Adrenal gland (tissue), 9 donors: ENCODE measurements at regions not wholly inside any gene's neighbourhood (a gene's known extent, or its start where the extent isn't known, plus 50 kb on each side); places are given as distances from the start of the nearest gene placed in this dataset.

Experiments used
- DNase-seq, 7 donors: peaks; one replicate each; pipeline ENCODE4 v3.0.0-alpha.2; 2019 to 2020
- H3K27ac ChIP-seq, 5 donors: fragments of 200-600 bp; sonication (generic) in 4 of 5; 1 replicate in 3 of 5; 2 replicates in 2 of 5; pipeline versions ENCODE4 v1.5.1 to v1.8.0; 2016 to 2020; ENCODE audit warnings: mild to moderate bottlenecking in 1 of 5
- H3K27me3 ChIP-seq: fragments of 200-600 bp; 2 replicates; pipeline ENCODE4 v1.8.0; 2021
- H3K36me3 ChIP-seq, 2 donors: fragments of 200-600 bp; replicated peaks in 1 of 2; 1 replicate in 1 of 2; 2 replicates in 1 of 2; pipeline versions ENCODE4 v1.5.1 to v1.8.0; 2018 to 2022
- H3K4me1 ChIP-seq, 2 donors: fragments of 200-600 bp; replicated peaks in 1 of 2; 1 replicate in 1 of 2; 2 replicates in 1 of 2; pipeline versions ENCODE4 v1.5.1 to v1.8.0; 2018 to 2021
- H3K4me3 ChIP-seq, 4 donors: fragments of 200-600 bp; sonication (generic) in 3 of 4; one replicate each; pipeline ENCODE4 v1.5.1; 2016 to 2018
- H3K9me3 ChIP-seq, 3 donors: fragments of 200-600 bp; sonication (generic) in 1 of 3; replicated peaks in 1 of 3; 1 replicate in 2 of 3; 2 replicates in 1 of 3; pipeline versions ENCODE4 v1.5.1 to v1.8.0; 2016 to 2021
- CTCF ChIP-seq, 6 experiments: fragments of 450-650 bp in 4 of 6; fragments of 200-600 bp in 2 of 6; sonication (generic) in 1 of 6; IDR thresholded peaks; 1 replicate in 5 of 6; 2 replicates in 1 of 6; pipeline versions ENCODE4 v1.5.1 to v1.8.0; 2016 to 2021; ENCODE audit warnings: antibody characterized with exemption in 6 of 6, mild to moderate bottlenecking in 2 of 6, moderate library complexity in 1 of 6
- POLR2A ChIP-seq, 2 donors: fragments of 450-650 bp; IDR thresholded peaks; one replicate each; pipeline ENCODE4 v1.6.1; 2017; ENCODE audit warnings: antibody characterized with exemption in 2 of 2, mild to moderate bottlenecking in 2 of 2, moderate library complexity in 1 of 2
- WGBS, 4 donors: extraction: QIAGEN DNeasy Blood & Tissue Kit in 2 of 4; methylation state at CpG; one replicate each; pipeline versions ENCODE4 v1.1.5 to v1.1.7; 2013 to 2017; 5-methylcytosine and 5-hydroxymethylcytosine counted together
- intact Hi-C, 2 donors: fragments of 100-400 bp; cut with DNase I; formaldehyde crosslinking; loops; one replicate each; pipeline versions ENCODE4 v1.14.1 to v1.15.0; 2022 to 2023
- donor health status: healthy with polysubstance abuse.
- donor health status: Bipolar disorder and iron deficiency.
- donor health status: DM: yes; HTN: yes; CAD: no.
- donor health status: DM: no; HTN: no; CAD: no.
- donor health status: DM: no; HTN: no; CAD: no.

GRCh38 chr6:159440349-159440748, 252.7 kb downstream of the SOD2 start:
- H3K27me3 ChIP-seq: no peaks in the 10 kb centered on the region
- intact Hi-C loops: no loop called here
- H3K36me3 ChIP-seq: no peaks in the 10 kb centered on the region
- no peaks in the 10 kb centered on the region for H3K9me3 ChIP-seq
- TF ChIP-seq CTCF (IDR thresholded peaks at IDR 0.05) (no peak), POLR2A (IDR thresholded peaks at IDR 0.05) (no peak)
- no peak overlapping the region for H3K27ac ChIP-seq
- 72 to 87% (median 76%) methylated on average over 4 of the region's 4 CpGs for WGBS, 4 donors
- no peak overlapping the region for H3K4me3 ChIP-seq
- H3K4me1 ChIP-seq: no peaks in the 10 kb centered on the region
- no peak for DNase-seq

DNA sequence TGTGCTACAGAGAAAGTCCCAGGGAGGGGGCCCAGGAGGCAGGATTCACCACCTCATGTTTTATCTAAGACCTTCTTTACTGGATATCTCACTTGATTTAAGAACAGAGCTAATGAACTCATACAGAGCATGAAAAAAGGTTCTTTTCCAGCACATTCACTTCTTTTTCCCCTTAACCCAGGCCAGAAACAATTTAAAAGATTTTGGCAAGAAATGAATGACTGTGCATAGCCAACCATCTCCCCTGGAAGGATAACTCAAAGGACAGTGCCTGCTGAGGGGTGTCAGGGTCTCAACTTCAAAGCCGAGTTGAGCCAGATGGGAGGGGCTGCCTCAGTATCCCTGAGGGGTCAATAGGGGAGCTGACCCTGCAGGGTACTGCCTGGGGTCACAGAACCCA, 253.4 kb downstream of the SOD2 start:
- WGBS, 4 donors: 40 to 76% (median 62%) methylated on average over 1 of the region's 1 CpG

DNA sequence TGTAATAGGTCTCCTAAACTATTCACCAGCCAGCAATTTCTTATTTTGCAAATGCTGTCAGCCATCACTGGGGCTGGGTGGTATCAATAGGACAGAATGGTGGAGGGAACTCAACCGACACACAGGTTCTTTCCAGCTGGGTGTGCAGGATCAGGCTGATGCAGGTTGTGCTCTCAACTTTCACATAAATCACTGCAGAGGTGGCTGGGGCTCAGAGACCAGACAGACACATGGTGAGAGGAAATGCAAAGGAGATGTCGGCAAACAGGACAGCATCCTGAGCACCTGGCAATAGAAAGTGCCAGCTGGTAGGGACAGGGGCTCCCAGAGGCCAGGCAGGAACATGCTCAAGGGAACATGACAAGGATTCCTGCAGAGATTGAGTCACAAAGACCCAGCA, 254.9 kb downstream of the SOD2 start:
- whole genome bisulfite sequencing, 4 donors: 73 to 84% (median 79%) methylated on average over 2 of the region's 2 CpGs
- no peak overlapping the region for H3K4me3 ChIP-seq
- intact Hi-C loops: no loop called here

More for the DNA sequence above, 253.4 kb downstream of the SOD2 start:
- H3K27ac ChIP-seq: no peak overlapping the region
- no peaks in the 10 kb centered on the region for H3K9me3 ChIP-seq
- TF ChIP-seq CTCF (IDR thresholded peaks at IDR 0.05) (no peak), POLR2A (IDR thresholded peaks at IDR 0.05) (no peak)
- no peak overlapping the region for H3K4me3 ChIP-seq
- H3K36me3 ChIP-seq: no peaks in the 10 kb centered on the region
- no peaks in the 10 kb centered on the region for H3K27me3 ChIP-seq
- DNase-seq: no peak
- H3K4me1 ChIP-seq: no peaks in the 10 kb centered on the region
- intact Hi-C loops: no loop called here

DNA sequence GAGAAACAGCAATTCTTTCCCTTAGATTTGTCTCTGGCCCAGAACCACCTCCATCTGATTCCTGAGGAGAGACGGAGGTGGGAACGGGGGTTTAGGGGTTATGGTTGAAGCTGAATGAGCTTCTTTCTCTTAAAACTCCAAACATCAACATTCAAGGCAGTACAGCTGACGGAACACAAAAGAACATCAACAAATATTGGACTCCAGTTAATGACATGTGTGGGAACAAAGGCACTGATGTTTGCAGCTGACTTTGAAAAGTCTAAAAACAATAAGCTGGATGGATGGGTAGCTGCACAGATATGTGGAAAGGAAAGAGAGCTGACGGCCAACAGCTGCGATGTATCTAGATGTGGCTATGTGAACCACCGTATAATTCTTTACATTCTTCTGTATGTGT, 256.5 kb downstream of the SOD2 start:
- H3K4me1 ChIP-seq: no peaks in the 10 kb centered on the region
- H3K36me3 ChIP-seq: no peaks in the 10 kb centered on the region
- H3K27me3 ChIP-seq: no peaks in the 10 kb centered on the region
- TF ChIP-seq POLR2A (IDR thresholded peaks at IDR 0.05) (no peak), CTCF (IDR thresholded peaks at IDR 0.05) (no peak)
- intact Hi-C loops: no loop called here
- 59 to 76% (median 73%) methylated on average over 5 to 6 of the region's 6 CpGs for WGBS, 4 donors
- no peak for DNase-seq
- H3K27ac ChIP-seq: no peak overlapping the region
- no peak overlapping the region for H3K4me3 ChIP-seq
- H3K9me3 ChIP-seq: peaks cover 0 to 4% (median 0%) of the 10 kb centered on the region in 3 donors

More for the DNA sequence above, 254.9 kb downstream of the SOD2 start:
- Histone ChIP-seq H3K27me3 (no peaks in the 10 kb centered on the region), H3K27ac (no peak overlapping the region), H3K4me1 (no peaks in the 10 kb centered on the region), H3K9me3 (peaks cover 0 to 4% (median 0%) of the 10 kb centered on the region in 3 donors), H3K36me3 (no peaks in the 10 kb centered on the region)
- DNase-seq: no peak
- TF ChIP-seq CTCF (IDR thresholded peaks at IDR 0.05) (no peak), POLR2A (IDR thresholded peaks at IDR 0.05) (no peak)
